Fibroblast of villous mesenchyme (primary cell): ENCODE measurements at regions not wholly inside any gene's neighbourhood (a gene's known extent, or its start where the extent isn't known, plus 50 kb on each side); places are given as distances from the start of the nearest gene placed in this dataset.
"Not testable (repeated sequence)": the region's sequence is repeated elsewhere in the genome, so short reads cannot be mapped to it uniquely, and the experiment has no call there.

Experiments used
- DNase-seq: peaks from one replicate; pipeline ENCODE4 v3.0.0-alpha.2; 2010; ENCODE audit warnings: low read depth
- H3K4me3 ChIP-seq: 2 replicates; pipeline ENCODE4 v1.5.1; 2011; ENCODE audit warnings: low read depth, mild to moderate bottlenecking, low read length
- CTCF ChIP-seq: IDR thresholded peaks from 2 replicates; pipeline ENCODE4 v1.5.1; 2012; ENCODE audit warnings: low read depth, mild to moderate bottlenecking, low read length; ENCODE audit not compliant: insufficient read depth

GRCh38 chr13:106089261-106089980 is 446.0 kb downstream of the EFNB2 start:
- H3K4me3 ChIP-seq = no peak overlapping the region
- DNase-seq = no peak
- no peak for TF ChIP-seq CTCF

DNA sequence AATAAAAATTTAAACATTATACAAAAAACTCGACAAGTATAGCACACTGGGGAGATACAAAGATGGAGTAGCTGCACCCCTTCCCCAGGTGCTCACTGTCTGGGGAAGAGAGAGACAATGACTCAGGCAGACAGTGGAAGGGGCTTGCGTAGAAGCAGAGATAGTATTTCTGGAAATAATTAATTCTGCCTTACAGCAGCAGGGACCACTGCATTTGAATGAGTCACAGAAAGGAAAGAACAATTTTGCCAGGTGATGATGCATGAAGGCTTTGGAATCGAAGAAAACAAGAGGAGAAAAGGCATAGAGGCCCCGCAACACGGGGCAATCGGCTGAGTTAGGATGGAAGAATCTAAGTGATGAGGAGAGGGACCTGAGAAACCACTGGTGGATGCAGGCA is 447.4 kb downstream of the EFNB2 start:
- TF ChIP-seq CTCF = no peak
- DNase-seq = no peak
- no peak overlapping the region for H3K4me3 ChIP-seq

DNA sequence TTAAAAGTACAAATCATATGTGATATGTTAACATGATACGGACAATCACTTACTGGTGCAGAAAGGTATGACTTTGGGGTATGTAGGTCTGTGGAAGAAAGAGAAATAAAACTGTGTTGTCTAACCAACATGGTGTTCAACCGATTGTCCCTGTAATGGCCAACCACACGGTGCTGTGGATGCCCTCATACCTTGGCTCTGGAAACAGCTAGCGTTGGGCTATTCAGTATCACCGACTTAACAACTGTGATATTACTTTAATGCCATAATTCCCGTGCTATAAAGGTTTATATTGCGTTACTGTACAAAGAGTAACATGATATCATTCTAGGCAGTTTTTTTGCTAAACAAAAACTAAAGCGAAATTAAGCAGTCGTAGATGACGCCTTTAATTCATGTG is 448.3 kb downstream of the EFNB2 start:
- no peak for TF ChIP-seq CTCF
- H3K4me3 ChIP-seq = no peak overlapping the region
- DNase-seq = no peak

DNA sequence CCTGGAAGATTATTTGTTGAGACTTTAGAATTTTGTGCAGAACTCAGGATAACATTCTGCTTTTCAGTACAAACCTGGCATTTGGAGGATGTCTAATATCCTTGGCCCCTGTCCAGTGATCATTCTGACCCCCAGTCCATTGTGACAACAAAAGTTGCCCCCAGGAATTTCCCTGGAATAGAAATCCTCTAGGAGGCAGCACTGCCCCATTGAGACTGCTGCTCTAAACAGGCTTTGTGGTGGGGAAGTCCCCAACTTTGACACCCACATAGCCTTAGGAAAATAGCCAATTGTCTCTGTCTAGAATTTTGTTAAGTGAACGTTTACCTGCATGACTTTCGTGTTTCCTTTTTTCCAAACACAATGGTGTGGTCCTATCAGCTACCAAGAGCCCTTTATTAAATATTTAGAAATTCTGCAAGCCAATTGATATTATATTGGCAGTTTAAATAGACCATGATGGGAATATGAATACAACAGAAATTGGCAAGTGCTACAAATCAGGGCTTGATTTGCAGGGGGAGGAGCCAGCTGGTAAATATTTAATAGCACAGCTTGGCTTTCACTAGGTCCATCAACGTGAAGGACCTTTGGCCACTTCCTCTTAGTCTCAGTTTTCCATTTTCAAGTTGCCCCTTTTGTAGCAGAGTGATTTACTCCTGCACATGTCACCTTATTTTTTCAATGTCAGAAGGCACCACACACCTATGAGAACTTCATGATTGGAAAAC is 451.7 kb downstream of the EFNB2 start:
- DNase-seq = peak; percentile 57
- peak; percentile 87 for TF ChIP-seq CTCF
- no peak overlapping the region for H3K4me3 ChIP-seq

GRCh38 chr13:106081221-106081620 is 454.2 kb downstream of the EFNB2 start:
- H3K4me3 ChIP-seq, DNase-seq: not testable (repeated sequence)

GRCh38 chr13:106078191-106078590 is 457.3 kb downstream of the EFNB2 start:
- H3K4me3 ChIP-seq = no peak overlapping the region
- no peak for TF ChIP-seq CTCF
- no peak for DNase-seq

DNA sequence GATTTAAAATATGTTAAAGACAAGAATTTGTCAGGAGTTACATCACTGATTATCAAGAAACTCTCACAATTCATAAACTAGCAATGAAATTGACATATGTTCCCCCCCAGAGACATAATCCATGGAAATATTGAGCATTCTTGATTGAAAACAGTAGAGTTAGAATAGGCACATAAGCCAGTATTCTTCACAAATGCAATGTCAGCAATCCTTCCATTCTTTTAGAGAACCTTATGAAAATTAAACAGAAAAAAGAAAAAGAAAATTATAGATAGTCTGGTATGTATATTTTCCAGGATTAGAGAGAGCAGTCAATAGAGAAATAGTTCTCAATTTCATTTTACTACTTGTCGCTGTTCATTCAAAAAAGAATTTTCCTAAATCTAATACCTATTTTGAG is 458.4 kb downstream of the EFNB2 start:
- DNase-seq = no peak
- H3K4me3 ChIP-seq = no peak overlapping the region
- no peak for TF ChIP-seq CTCF
